NB4 (cell line): ENCODE measurements at regions not wholly inside any gene's neighbourhood (a gene's known extent, or its start where the extent isn't known, plus 50 kb on each side); places are given as distances from the start of the nearest gene placed in this dataset.
"Not testable (repeated sequence)": the region's sequence is repeated elsewhere in the genome, so short reads cannot be mapped to it uniquely, and the experiment has no call there.

ENCODE experiments used
- DNase-seq: peaks from one replicate; pipeline ENCODE4 v3.0.0; 2010; ENCODE audit warnings: low read depth
- H3K4me3 ChIP-seq: one replicate; pipeline ENCODE4 v1.5.1; 2011; ENCODE audit warnings: mild to moderate bottlenecking, low read depth, low read length, moderate library complexity
- CTCF ChIP-seq: IDR thresholded peaks from one replicate; pipeline ENCODE4 v1.5.1; 2012; ENCODE audit warnings: low read depth, low read length
- MYC ChIP-seq: IDR thresholded peaks from 2 replicates; pipeline ENCODE4 v1.6.1; 2011; ENCODE audit warnings: low read depth, low read length
- POLR2A ChIP-seq: IDR thresholded peaks from 2 replicates; pipeline ENCODE4 v1.6.1; 2011; ENCODE audit warnings: mild to moderate bottlenecking; ENCODE audit not compliant: insufficient read length; ENCODE audit errors: extremely low read depth
- TF ChIP-seq, protein P1 (sequence below): IDR thresholded peaks from 2 replicates; pipeline ENCODE4 v1.6.1; 2011; ENCODE audit warnings: low read depth, low read length

DNA sequence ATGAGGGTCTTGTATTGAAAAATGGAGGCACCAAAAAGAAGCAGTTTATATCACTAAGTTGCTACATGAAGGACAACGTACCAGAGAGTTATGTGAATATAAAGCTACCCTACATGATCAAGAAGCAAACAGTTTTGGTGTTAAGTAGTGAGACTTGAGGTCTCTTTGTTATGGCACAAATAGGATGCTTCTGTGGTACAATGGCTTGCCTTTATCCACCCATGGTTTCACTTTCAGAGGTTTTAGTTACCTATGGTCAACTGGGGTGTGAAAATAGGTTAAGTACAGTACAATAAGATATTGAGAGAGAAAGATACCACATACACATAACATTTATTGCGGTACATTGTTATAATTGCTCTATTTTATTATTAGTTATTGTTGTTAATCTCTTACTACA lies 229.2 kb upstream of the SLIT2 start:
- DNase-seq = no peak
- no peak overlapping the region for H3K4me3 ChIP-seq
- no peak for TF ChIP-seq POLR2A
- no peak for TF ChIP-seq MYC
- no peak for TF ChIP-seq CTCF
- TF ChIP-seq, protein P1, sequence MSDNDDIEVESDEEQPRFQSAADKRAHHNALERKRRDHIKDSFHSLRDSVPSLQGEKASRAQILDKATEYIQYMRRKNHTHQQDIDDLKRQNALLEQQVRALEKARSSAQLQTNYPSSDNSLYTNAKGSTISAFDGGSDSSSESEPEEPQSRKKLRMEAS = no peak

GRCh38 chr4:20020056-20020455 lies 231.6 kb upstream of the SLIT2 start:
- TF ChIP-seq, protein P1 = no peak
- no peak overlapping the region for H3K4me3 ChIP-seq
- DNase-seq = no peak

DNA sequence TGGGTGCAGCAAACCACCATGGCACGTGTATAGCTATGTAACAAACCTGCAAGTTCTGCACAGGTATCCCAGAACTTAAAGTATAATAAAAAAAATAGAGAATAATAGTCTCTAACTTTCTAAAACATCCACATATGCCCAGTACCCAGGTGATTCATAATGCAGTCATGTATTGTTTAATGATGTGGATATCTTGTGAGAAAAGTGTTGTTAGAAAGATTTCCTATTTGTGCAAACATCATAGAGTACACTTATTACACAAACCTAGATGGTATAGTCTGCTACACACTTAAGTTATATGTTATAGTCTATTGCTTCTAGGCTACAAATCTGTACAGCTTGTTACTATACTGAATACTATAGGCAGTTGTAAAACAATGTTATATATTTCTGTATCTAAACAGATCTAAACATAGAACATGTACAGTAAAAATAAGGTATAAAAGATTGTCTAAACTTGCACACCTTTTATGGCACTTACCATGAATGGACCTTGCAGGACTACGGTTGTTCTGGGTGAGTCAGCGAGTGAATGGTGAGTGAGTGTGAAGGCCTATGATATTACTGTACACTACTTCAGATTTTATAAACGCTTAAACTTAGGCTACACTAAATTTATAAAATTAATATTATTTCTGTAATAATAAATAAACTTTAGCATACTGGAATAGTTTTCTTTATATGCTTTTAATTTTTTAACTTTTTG lies 232.2 kb upstream of the SLIT2 start:
- TF ChIP-seq POLR2A (no peak), CTCF (no peak), MYC (no peak)
- TF ChIP-seq, protein P1 = no peak
- no peak overlapping the region for H3K4me3 ChIP-seq
- DNase-seq = no peak

- no peak overlapping the region for H3K4me3 ChIP-seq
- no peak for DNase-seq
- TF ChIP-seq MYC = no peak
- TF ChIP-seq, protein P1 = no peak
- TF ChIP-seq POLR2A = no peak
- no peak for TF ChIP-seq CTCF
These were observed 234.0 kb upstream of the SLIT2 start for GRCh38 chr4:20017777-20018115.

DNA sequence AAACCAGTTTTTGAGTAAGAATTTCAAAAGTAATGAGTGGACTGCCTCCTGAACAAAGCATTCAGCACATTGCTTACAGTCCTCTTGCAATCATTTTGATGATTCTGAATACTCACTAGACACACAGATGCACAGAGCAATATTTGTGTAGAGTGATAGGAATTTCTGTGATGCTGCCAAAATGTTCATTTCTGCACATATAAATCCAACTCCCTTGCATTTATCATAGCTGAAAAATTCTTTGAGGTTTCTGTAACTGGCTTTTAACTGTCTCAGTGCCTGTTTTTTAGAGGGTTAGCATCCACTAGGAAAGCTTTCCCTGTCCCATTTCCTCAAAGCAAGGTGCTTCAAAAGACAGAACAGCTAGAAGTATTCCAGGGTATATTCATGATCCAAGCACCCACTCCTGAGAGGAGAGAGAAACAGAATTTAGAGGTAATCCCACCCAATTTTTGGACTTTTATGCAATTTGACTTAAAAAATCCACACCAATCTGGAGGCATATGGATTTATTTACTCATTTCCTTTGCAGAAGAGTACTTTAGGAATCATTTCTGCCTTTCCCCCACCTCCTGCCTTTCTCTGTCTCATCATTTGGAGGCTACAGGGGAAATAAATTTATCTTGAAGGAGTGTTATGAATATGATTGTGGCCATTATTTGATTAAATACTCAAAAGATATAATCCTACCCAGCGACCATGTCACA lies 234.5 kb upstream of the SLIT2 start:
- TF ChIP-seq MYC (no peak), CTCF (no peak), POLR2A (no peak)
- TF ChIP-seq, protein P1 = no peak
- DNase-seq = no peak
- no peak overlapping the region for H3K4me3 ChIP-seq

GRCh38 chr4:20015636-20016224 lies 236.0 kb upstream of the SLIT2 start:
- no peak for DNase-seq
- TF ChIP-seq POLR2A (no peak), MYC (no peak), CTCF (no peak)
- TF ChIP-seq, protein P1 = no peak
- H3K4me3 ChIP-seq = no peak overlapping the region

DNA sequence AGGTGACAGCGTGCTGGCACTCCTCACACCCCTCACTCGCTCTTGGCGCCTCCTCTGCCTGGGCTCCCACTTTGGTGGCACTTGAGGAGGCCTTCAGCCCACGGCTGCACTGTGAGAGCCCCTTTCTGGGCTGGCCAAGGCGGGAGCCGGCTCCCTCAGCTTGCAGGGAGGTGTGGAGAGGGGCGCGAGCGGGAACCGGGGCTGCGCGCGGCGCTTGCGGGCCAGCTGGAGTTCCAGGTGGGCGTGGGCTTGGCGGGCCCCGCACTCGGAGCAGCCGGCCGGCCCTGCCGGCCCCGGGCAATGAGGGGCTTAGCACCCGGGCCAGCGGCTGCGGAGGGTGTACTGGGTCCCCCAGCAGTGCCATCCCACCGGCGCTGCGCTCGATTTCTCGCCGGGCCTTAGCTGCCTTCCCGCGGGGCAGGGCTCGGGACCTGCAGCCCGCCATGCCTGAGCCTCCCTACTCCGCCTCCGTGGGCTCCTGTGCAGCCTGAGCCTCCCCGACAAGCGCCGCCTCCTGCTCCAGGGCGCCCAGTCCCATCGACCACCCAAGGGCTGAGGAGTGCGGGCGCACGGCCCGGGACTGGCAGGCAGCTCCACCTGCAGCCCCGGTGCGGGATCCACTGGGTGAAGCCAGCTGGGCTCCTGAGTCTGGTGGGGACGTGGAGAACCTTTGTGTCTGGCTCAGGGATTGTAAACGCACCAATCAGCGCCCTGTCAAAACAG lies 247.7 kb upstream of the SLIT2 start:
- not testable (repeated sequence) for DNase-seq, H3K4me3 ChIP-seq
